ENCODE measurements at regions not wholly inside any gene's neighbourhood (a gene's known extent, or its start where the extent isn't known, plus 50 kb on each side); places are given as distances from the start of the nearest gene placed in this dataset.

- no peak for TF ChIP-seq CTCF (conservative IDR thresholded peaks at IDR 0.05)
Measured at GRCh38 chr4:165707128-165707527, 165.9 kb upstream of the TLL1 start.

GRCh38 chr4:165709516-165709915, 163.5 kb upstream of the TLL1 start:
- no peak overlapping the region for H3K27ac ChIP-seq
- no peak for TF ChIP-seq CTCF (conservative IDR thresholded peaks at IDR 0.05)

More at GRCh38 chr4:165707128-165707527, 165.9 kb upstream of the TLL1 start:
- no peak overlapping the region for H3K27ac ChIP-seq

- no peak for TF ChIP-seq CTCF (conservative IDR thresholded peaks at IDR 0.05)
- H3K27ac ChIP-seq, result no peak overlapping the region
Measured at GRCh38 chr4:165709973-165710526, 163.0 kb upstream of the TLL1 start.

GRCh38 chr4:165711436-165711835, 161.6 kb upstream of the TLL1 start:
- TF ChIP-seq CTCF (conservative IDR thresholded peaks at IDR 0.05), result no peak
- no peak overlapping the region for H3K27ac ChIP-seq

GRCh38 chr4:165711912-165712311, 161.1 kb upstream of the TLL1 start:
- no peak for TF ChIP-seq CTCF (conservative IDR thresholded peaks at IDR 0.05)
- no peak overlapping the region for H3K27ac ChIP-seq

GRCh38 chr4:165714650-165715049, 158.4 kb upstream of the TLL1 start:
- no peak for TF ChIP-seq CTCF (conservative IDR thresholded peaks at IDR 0.05)
- no peak overlapping the region for H3K27ac ChIP-seq

GRCh38 chr4:165715211-165715610, 157.8 kb upstream of the TLL1 start:
- H3K27ac ChIP-seq, result no peak overlapping the region
- no peak for TF ChIP-seq CTCF (conservative IDR thresholded peaks at IDR 0.05)
